Cardiac fibroblast (primary cell): ENCODE measurements at regions not wholly inside any gene's neighbourhood (a gene's known extent, or its start where the extent isn't known, plus 50 kb on each side); places are given as distances from the start of the nearest gene placed in this dataset.

ENCODE experiments used
- DNase-seq, 2 donors: peaks; one replicate each; pipeline versions ENCODE4 v3.0.0 to v3.0.0-alpha.2; 2010; ENCODE audit warnings: low read depth in 2 of 2
- H3K4me3 ChIP-seq, 2 donors: replicated peaks in 1 of 2; 1 replicate in 1 of 2; 2 replicates in 1 of 2; pipeline ENCODE4 v1.5.1; 2011; ENCODE audit warnings: low read depth in 2 of 2, low read length in 2 of 2, mild to moderate bottlenecking in 2 of 2, moderate library complexity in 1 of 2
- CTCF ChIP-seq: IDR thresholded peaks from one replicate; pipeline ENCODE4 v1.5.1; 2011; ENCODE audit warnings: low read depth, mild to moderate bottlenecking, low read length, inconsistent platforms

- DNase-seq = no peak
- no peak for TF ChIP-seq CTCF
- no peak overlapping the region for H3K4me3 ChIP-seq
These were observed 143.1 kb upstream of the KLF4 start for GRCh38 chr9:107632661-107633060.

DNA sequence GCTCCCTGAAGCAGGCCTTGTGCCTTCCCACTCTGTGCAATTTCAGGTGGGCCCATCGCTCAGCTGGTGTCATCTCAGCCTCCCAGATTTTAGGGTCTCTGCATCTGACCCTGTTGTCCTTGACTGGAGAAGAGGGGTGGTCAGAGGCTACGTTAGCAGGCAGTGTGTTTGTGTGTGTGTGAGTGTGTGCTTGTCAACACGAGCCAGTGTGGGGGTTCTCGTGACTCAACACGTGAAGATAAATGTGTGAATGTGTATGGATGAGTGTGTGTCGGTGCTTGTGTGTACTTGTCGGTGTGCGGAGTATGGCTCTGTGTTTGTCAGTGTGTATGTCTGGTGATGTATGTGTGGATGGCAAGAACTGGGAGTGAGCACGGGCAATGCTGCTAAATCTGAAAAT lies 142.6 kb upstream of the KLF4 start:
- DNase-seq = no peak
- TF ChIP-seq CTCF = no peak
- no peak overlapping the region for H3K4me3 ChIP-seq

- no peak for TF ChIP-seq CTCF
- H3K4me3 ChIP-seq = no peak overlapping the region
- DNase-seq = peak in 1 of 2 donors; percentile 37
These were observed 142.2 kb upstream of the KLF4 start for GRCh38 chr9:107631788-107632187.

DNA sequence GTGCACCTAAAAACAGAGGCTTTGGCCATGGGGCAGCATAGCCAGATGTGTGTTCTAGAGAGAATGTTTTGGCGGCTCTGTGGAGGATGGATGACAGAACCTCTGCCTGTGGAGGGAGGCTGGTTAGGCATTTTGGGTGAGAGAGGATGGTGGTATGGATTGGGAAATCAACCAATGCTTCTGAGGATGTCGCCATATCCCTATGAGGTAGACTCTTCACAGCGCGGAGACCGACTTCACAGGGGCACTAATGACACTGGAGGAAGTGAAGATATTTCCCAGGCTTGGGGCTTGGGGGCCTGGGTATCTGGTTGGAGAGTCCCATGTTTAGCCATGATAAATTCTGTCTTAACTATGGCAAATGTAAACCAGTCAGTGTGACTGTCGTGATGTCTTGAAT lies 140.6 kb upstream of the KLF4 start:
- no peak for DNase-seq
- no peak for TF ChIP-seq CTCF
- no peak overlapping the region for H3K4me3 ChIP-seq

DNA sequence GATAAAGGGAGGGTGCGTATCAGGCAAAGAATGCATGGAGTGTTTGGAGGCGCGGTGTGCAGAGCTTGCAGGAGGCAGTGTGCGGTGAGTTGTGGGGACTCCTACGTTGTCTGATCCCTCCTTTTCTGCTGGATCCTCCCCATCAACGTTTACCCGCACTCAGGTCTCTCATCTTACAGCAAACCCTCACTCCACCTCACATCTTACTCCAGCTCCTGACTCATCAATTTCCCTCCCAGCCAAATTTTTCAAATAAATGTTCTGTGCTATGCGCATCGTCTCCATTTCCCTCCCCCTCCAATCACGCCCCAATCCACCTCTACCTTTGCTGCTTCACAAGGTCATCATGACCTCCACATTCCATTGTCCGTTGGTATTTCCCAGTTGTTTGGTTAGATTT lies 138.9 kb upstream of the KLF4 start:
- no peak for TF ChIP-seq CTCF
- no peak overlapping the region for H3K4me3 ChIP-seq
- no peak for DNase-seq

DNA sequence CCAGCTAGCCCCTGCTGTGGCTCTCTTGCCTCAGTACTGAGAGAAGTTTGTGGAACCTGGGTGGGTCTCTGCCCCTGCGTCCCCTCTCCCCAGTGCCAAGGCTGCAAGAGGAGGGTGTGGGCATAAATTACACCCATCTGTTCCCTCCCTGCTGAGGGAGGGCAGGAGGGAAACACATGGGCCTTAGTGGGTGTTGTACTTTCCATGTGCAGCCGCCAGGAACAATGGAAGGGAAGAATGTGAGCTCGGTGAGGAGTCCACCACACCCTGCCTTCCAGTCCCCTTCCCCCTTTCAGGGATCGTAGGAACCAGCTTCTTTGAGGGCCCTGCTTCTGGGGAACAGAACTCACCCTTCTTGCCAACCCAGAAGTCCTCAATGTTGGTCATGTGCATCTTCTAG lies 138.2 kb upstream of the KLF4 start:
- no peak for TF ChIP-seq CTCF
- no peak overlapping the region for H3K4me3 ChIP-seq
- DNase-seq = no peak

- no peak for DNase-seq
- no peak for TF ChIP-seq CTCF
- no peak overlapping the region for H3K4me3 ChIP-seq
These were observed 136.5 kb upstream of the KLF4 start for GRCh38 chr9:107626118-107626517.
